Ishikawa (cell line): ENCODE measurements at regions not wholly inside any gene's neighbourhood (a gene's known extent, or its start where the extent isn't known, plus 50 kb on each side); places are given as distances from the start of the nearest gene placed in this dataset.

Experiments used
- FOXM1 ChIP-seq: IDR thresholded peaks from 2 replicates; pipeline ENCODE4 v1.6.1; 2012; ENCODE audit warnings: low read depth, borderline replicate concordance
- RAD21 ChIP-seq: IDR thresholded peaks from 2 replicates; pipeline ENCODE4 v1.6.1; 2012; ENCODE audit warnings: low read depth
- TAF1 ChIP-seq: IDR thresholded peaks from 2 replicates; pipeline ENCODE4 v1.6.1; 2012; ENCODE audit warnings: low read depth, mild to moderate bottlenecking
- TCF12 ChIP-seq: IDR thresholded peaks from 2 replicates; pipeline ENCODE4 v1.6.1; 2012; ENCODE audit warnings: low read depth
- TEAD4 ChIP-seq: IDR thresholded peaks from 2 replicates; pipeline ENCODE4 v1.6.1; 2012
- YY1 ChIP-seq: IDR thresholded peaks from 2 replicates; pipeline ENCODE4 v1.6.1; 2012; ENCODE audit warnings: low read depth
- TF ChIP-seq, protein P1 (sequence below): IDR thresholded peaks from 2 replicates; pipeline ENCODE4 v1.6.1; 2012

DNA sequence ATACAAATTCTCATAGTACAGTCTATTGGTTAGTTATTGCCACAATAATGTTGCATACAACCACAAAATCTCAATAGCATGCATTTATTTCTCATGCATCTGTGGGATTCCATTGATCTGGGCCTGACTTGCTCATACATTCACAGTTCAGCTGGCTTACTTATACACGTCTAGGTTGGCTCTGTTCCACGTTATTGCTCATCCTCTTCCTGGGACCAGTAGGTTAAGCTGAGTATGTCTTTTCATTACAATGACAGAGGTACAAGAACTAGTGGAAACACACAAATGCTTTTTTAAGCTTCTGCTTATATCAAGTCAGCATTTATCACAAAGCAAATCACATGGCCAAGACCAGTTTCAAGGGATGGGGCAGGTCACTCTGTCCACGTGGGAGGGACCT is 485.3 kb upstream of the BTBD3 start:
- TF ChIP-seq RAD21 (no peak), TEAD4 (no peak), YY1 (no peak), FOXM1 (no peak), TAF1 (no peak), TCF12 (no peak)
- TF ChIP-seq, protein P1, sequence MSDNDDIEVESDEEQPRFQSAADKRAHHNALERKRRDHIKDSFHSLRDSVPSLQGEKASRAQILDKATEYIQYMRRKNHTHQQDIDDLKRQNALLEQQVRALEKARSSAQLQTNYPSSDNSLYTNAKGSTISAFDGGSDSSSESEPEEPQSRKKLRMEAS, result no peak
